DND-41 (cell line): ENCODE measurements at regions not wholly inside any gene's neighbourhood (a gene's known extent, or its start where the extent isn't known, plus 50 kb on each side); places are given as distances from the start of the nearest gene placed in this dataset.

Experiments
- ATAC-seq: fragments of 200-7000 bp; cut with Tn5 transposase; 3 replicates; pipeline ENCODE4 v1.9.1; 2021; ENCODE audit warnings: low read depth; ENCODE audit not compliant: insufficient read depth
- DNase-seq: peaks from one replicate; pipeline ENCODE4 v3.0.0-alpha.2; 2020
- H2AFZ ChIP-seq: 2 replicates; pipeline ENCODE4 v1.6.0; 2012; ENCODE audit warnings: low read depth, low read length
- H3K27ac ChIP-seq: 2 replicates; pipeline ENCODE4 v1.5.1; 2012; ENCODE audit warnings: low read length, inconsistent platforms
- H3K27me3 ChIP-seq: fragments of 200-600 bp; sonication (generic); 2 replicates; pipeline ENCODE4 v1.6.0; 2012; ENCODE audit warnings: low read length, mild to moderate bottlenecking, inconsistent platforms; ENCODE audit not compliant: insufficient read depth, poor library complexity
- H3K36me3 ChIP-seq: 2 replicates; pipeline ENCODE4 v1.5.1; 2012; ENCODE audit warnings: low read length, inconsistent platforms; ENCODE audit not compliant: insufficient read depth
- H3K4me1 ChIP-seq: 2 replicates; pipeline ENCODE4 v1.5.1; 2012; ENCODE audit warnings: mild to moderate bottlenecking, low read length; ENCODE audit not compliant: insufficient read depth
- H3K4me2 ChIP-seq: 2 replicates; pipeline ENCODE4 v1.6.0; 2012; ENCODE audit warnings: mild to moderate bottlenecking, moderate library complexity, low read length, inconsistent platforms; ENCODE audit not compliant: insufficient read depth
- H3K4me3 ChIP-seq, 2 experiments: fragments of 200-600 bp in 1 of 2; shearing (Covaris generic) in 1 of 2; 2 replicates each; pipeline ENCODE4 v1.5.1; 2012 to 2016; ENCODE audit warnings: inconsistent platforms in 2 of 2, low read length in 2 of 2, mild to moderate bottlenecking in 2 of 2, low read depth in 1 of 2, moderate library complexity in 1 of 2
- H3K79me2 ChIP-seq: 2 replicates; pipeline ENCODE4 v1.6.0; 2012; ENCODE audit warnings: low read length, inconsistent platforms; ENCODE audit not compliant: insufficient read depth
- H3K9ac ChIP-seq: 2 replicates; pipeline ENCODE4 v1.6.0; 2012; ENCODE audit warnings: low read depth, mild to moderate bottlenecking, inconsistent platforms, low read length, moderate library complexity
- H3K9me3 ChIP-seq: 2 replicates; pipeline ENCODE4 v1.5.1; 2012; ENCODE audit warnings: low read length, moderate library complexity, mild to moderate bottlenecking, inconsistent platforms; ENCODE audit not compliant: insufficient read depth, severe bottlenecking
- H4K20me1 ChIP-seq: 2 replicates; pipeline ENCODE4 v1.6.0; 2012; ENCODE audit warnings: low read length; ENCODE audit not compliant: insufficient read depth
- CTCF ChIP-seq: IDR thresholded peaks from 2 replicates; pipeline ENCODE4 v1.5.1; 2012; ENCODE audit warnings: borderline replicate concordance, low read length, moderate library complexity, mild to moderate bottlenecking; ENCODE audit not compliant: poor library complexity, severe bottlenecking; ENCODE audit errors: extremely low read depth
- EZH2 ChIP-seq: IDR thresholded peaks from 3 replicates; pipeline ENCODE4 v1.6.1; 2012; ENCODE audit warnings: borderline replicate concordance, low read depth, mild to moderate bottlenecking, moderate library complexity, low read length, inconsistent platforms; ENCODE audit not compliant: severe bottlenecking

GRCh38 chr15:62932436-62932835 is 110.1 kb upstream of the TPM1 start:
- Histone ChIP-seq H3K79me2 (no peaks in the 10 kb centered on the region), H3K4me3 (no peak overlapping the region), H2AFZ (no peak overlapping the region), H3K4me1 (no peaks in the 10 kb centered on the region), H3K9ac (no peak overlapping the region), H3K36me3 (no peaks in the 10 kb centered on the region), H3K27ac (no peak overlapping the region), H3K27me3 (peaks cover 8% of the 10 kb centered on the region), H3K9me3 (no peaks in the 10 kb centered on the region), H3K4me2 (no peak overlapping the region), H4K20me1 (no peaks in the 10 kb centered on the region)
- DNase-seq (no peak), ATAC-seq (no peak)
- TF ChIP-seq EZH2 (no peak), CTCF (no peak)

- no peak for TF ChIP-seq CTCF
- TF ChIP-seq EZH2: no peak
- H4K20me1 ChIP-seq: no peaks in the 10 kb centered on the region
- H3K4me2 ChIP-seq: no peak overlapping the region
- no peak overlapping the region for H3K9ac ChIP-seq
- DNase-seq: no peak
- no peak overlapping the region for H3K4me3 ChIP-seq
- no peak overlapping the region for H2AFZ ChIP-seq
- no peak overlapping the region for H3K27ac ChIP-seq
- no peaks in the 10 kb centered on the region for H3K79me2 ChIP-seq
- ATAC-seq: no peak
- no peaks in the 10 kb centered on the region for H3K9me3 ChIP-seq
- H3K27me3 ChIP-seq: peaks cover 8% of the 10 kb centered on the region
- no peaks in the 10 kb centered on the region for H3K36me3 ChIP-seq
- H3K4me1 ChIP-seq: no peaks in the 10 kb centered on the region
These were observed 109.2 kb upstream of the TPM1 start for GRCh38 chr15:62933386-62933785.

DNA sequence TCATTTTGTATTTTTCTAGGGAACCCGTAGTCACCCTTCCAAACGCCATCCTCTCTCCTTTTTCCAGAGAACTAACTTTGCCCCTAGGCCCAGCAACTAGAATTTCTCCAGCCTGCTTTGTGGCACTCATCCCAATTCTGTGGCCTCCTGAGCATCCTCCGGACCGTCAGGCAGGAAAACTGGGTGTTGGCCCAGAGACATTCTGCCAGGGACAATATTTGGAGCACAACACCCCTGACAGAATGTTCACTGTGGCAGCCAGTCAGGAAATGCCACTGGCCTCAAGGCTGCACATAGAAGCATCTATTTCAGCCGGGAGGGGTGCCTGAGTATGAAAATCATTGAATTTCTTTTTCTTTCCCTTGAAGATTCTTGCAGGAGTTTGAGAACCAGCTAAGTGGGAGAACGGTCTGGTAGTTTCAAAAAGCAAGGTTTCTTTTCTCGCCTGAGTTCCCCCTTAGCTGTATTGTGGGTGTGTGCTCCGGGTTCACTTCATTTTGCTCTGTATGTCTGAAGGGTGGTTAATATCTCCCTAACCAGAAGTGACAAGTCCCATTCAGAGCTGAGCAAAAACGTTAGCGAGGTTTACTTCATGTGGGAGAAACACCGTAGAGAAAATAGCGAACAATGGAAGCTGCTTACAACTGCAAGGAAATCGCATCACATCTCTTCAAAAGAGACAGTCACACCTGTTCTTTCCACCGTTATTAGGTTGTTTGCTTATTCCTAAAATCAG is 108.1 kb upstream of the TPM1 start:
- Histone ChIP-seq H3K4me2 (no peak overlapping the region), H3K27me3 (peaks cover 8% of the 10 kb centered on the region), H3K9ac (no peak overlapping the region), H3K27ac (no peak overlapping the region), H3K4me3 (no peak overlapping the region), H3K4me1 (no peaks in the 10 kb centered on the region), H2AFZ (no peak overlapping the region), H4K20me1 (no peaks in the 10 kb centered on the region), H3K9me3 (no peaks in the 10 kb centered on the region), H3K79me2 (no peaks in the 10 kb centered on the region), H3K36me3 (no peaks in the 10 kb centered on the region)
- TF ChIP-seq CTCF (no peak), EZH2 (no peak)
- no peak for ATAC-seq
- no peak for DNase-seq
